ENCODE measurements at regions not wholly inside any gene's neighbourhood (a gene's known extent, or its start where the extent isn't known, plus 50 kb on each side); places are given as distances from the start of the nearest gene placed in this dataset.

DNA sequence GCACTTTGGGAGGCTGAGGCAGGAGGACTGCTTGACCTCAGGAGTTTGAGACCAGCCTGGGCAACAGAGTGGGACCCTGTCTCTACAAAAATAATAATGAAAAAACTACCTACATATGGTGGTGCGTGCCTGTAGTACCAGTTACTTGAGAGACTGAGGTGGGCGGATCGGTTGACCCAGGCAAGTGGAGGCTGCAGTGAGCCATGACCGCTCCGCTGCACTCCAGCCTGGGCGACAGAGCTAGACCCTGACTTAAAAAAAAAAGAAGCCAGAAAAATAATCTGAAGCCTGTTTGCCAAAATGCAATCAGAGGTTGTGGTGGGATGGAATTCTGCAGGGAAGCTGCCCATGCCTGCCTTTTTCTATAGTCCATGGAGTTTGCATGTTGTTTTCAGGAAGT, 50.4 kb upstream of the GGTA1 start:
- TF ChIP-seq, protein P1, sequence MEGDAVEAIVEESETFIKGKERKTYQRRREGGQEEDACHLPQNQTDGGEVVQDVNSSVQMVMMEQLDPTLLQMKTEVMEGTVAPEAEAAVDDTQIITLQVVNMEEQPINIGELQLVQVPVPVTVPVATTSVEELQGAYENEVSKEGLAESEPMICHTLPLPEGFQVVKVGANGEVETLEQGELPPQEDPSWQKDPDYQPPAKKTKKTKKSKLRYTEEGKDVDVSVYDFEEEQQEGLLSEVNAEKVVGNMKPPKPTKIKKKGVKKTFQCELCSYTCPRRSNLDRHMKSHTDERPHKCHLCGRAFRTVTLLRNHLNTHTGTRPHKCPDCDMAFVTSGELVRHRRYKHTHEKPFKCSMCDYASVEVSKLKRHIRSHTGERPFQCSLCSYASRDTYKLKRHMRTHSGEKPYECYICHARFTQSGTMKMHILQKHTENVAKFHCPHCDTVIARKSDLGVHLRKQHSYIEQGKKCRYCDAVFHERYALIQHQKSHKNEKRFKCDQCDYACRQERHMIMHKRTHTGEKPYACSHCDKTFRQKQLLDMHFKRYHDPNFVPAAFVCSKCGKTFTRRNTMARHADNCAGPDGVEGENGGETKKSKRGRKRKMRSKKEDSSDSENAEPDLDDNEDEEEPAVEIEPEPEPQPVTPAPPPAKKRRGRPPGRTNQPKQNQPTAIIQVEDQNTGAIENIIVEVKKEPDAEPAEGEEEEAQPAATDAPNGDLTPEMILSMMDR (IDR thresholded peaks at IDR 0.05; ENCODE audit: low read length, missing control alignments), result no peak
- no peak overlapping the region for H3K4me3 ChIP-seq (replicated peaks; ENCODE audit: low read depth, low read length)
- DNase-seq (ENCODE audit: low read depth), result no peak

DNA sequence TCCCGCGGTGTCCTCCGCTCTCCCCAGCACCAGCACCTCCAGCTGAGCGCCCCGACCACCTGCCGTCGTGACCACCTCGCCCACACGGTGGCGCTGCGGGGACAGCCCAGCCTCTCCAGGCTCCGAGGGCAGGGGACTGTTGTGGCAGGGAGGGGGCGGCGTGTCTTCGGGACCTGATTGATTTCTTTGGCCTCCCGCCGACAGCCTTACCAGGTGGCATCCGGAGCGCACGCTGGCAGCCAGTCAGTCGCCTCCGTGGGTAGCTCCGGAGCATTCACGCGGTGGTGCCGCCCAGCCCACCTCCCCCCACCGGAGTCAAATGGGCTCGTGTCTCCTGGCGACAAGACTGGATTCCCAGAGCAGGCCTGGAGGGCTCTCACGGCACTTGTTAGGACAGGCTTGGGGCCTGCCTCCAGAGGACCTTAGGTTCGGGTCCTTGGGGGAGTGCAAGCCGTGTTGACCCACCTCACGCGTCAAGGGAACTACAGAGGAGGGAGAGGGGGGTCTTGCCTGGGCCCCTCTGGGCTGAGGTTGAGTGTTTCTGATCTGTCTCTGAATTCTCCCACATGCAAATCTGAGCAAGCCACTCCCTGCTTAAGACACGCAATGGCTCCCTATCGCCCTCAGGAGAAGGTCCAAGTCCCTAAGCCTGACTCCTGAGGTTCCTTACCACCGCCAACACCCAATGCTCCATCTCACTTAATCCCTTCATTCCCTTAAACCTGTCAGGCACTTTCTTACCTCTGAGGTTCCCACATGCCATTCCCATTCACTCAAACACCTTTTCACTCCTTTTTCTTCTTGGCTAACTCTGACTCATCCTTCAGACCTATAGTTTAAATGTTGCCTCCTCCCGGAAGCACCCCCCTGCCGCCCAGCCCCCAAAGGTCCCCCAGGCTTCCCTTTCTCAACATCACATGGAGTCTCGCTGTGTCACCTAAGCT, 51.2 kb upstream of the GGTA1 start:
- DNase-seq (ENCODE audit: low read depth), result peak; percentile 63
- TF ChIP-seq, protein P1 (IDR thresholded peaks at IDR 0.05; ENCODE audit: low read length, missing control alignments), result peak; percentile 75
- peak overlapping the region; percentile 24 for H3K4me3 ChIP-seq (replicated peaks; ENCODE audit: low read depth, low read length)

DNA sequence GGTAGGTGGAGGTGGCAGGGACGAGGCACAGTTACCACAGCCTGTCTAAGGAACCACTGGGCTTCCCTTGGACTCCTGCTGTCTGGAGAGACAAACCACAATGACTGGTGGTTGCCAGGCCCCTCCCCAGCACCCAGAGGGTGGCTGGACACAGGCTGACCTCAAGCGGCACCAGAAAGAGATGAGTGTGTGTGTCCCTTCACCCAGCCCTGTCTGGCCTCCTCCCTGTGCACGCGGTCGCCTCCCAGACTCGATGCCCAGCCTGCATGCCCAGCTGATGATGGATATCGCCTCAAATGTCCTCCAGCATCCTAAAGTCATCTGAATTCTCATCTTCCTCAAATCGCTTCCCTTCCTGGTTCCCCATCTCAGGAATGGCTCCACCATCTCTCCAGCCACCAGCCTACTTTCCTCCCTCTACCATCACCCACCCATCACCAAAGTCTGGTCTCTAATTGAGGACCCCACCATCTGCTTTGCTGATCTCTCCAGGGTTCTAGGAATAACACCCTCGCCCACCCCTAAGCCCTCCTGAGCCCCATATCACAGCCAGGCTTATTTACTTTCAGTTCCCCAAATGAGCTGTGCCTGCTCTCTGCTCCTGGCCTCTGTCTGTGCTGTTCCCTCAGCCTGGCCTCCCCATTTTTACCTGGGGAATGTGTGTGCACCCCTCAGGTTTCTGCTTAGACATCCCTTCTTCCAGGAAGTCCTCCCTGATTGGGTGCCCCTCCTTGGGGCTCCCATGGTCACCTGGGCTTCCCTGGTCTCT, 52.5 kb upstream of the GGTA1 start:
- no peak overlapping the region for H3K4me3 ChIP-seq (replicated peaks; ENCODE audit: low read depth, low read length)
- DNase-seq (ENCODE audit: low read depth), result no peak
- TF ChIP-seq, protein P1 (IDR thresholded peaks at IDR 0.05; ENCODE audit: low read length, missing control alignments), result no peak

DNA sequence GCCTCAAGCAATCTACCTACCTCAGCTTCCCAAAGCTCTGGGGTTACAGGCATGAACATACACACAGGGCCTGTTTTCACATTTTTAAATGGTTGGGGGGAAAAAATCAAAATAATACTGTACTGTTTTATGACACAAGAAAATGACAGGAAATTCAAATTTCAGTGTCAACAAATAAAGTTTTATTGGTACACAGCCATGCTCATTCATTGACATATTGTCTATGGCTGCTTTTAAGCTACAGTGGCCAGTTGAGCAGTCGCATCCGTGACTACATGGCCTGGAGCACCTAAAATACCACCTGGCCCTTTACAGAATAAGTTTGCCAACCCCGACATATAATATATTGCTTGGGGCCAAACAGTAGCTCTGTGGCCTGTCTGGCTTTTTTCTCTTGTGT, 56.4 kb upstream of the GGTA1 start:
- TF ChIP-seq, protein P1 (IDR thresholded peaks at IDR 0.05; ENCODE audit: low read length, missing control alignments), result no peak
- H3K4me3 ChIP-seq (replicated peaks; ENCODE audit: low read depth, low read length), result no peak overlapping the region

DNA sequence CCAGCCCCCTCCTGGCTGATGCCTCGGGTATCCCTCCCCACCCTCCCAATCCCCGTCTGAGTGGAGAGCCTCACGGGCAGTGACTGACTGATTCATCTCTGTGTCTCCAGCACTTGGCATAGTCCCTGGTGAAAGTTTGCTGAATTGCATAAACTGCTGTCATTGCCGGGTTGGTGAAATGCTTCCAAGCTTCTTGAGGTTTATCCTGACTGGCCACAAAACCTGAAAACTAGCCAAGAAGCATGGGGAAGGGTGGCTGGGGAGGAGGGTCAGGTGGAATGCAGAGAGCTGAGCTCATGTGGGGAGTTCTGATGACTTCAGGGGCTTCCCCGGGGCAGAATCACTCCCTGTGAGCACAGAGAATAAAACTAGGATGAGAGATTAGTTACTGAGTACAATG, 56.9 kb upstream of the GGTA1 start:
- no peak overlapping the region for H3K4me3 ChIP-seq (replicated peaks; ENCODE audit: low read depth, low read length)
- TF ChIP-seq, protein P1 (IDR thresholded peaks at IDR 0.05; ENCODE audit: low read length, missing control alignments), result no peak
- peak; percentile 97 for DNase-seq (ENCODE audit: low read depth)

More for the DNA sequence above, 56.4 kb upstream of the GGTA1 start:
- DNase-seq (ENCODE audit: low read depth), result no peak

DNA sequence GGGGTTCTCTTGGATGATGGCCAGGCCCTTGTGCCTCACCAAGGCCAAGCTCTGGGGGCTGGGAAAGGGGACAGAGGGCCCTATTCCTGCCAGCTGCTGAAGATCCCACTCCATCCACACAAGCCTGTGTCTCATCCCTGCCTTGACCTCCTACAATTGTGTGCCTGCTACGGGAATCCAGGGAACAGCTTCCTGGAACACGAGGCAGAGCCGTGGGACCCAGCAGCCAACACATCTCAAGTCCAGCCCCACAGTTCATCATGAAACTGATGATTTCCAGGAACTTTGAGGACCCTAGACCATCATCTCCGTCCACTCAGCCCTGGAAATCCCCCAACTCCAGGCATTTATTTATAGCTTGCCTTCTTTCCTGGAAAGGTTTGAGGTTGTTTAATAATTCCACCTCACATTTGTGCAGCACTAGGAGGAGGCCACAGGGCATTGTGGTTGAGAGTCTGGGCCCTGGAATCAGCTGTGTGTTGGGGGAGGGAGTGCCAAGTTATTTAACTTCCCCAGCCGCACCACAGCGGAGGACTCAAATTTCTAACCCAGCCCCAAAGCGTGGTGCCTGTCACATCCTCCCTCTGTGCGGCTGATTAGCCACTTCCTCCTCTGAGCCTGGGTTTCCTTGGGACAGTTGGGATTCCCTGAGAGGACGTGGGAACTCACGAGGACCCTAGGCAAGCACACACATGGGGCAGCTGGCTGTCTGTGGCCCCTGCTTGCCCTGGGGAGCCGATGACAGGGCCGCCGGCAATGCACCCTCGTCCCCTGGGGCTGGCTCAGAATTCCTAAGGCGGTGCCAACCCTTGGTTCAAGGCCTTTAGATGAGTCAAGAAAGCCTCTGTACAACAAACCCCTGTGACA, 58.2 kb upstream of the GGTA1 start:
- DNase-seq (ENCODE audit: low read depth), result peak; percentile 83
- TF ChIP-seq, protein P1 (IDR thresholded peaks at IDR 0.05; ENCODE audit: low read length, missing control alignments), result no peak
- no peak overlapping the region for H3K4me3 ChIP-seq (replicated peaks; ENCODE audit: low read depth, low read length)
